Endodermal cell (in vitro differentiated cells): ENCODE measurements at regions not wholly inside any gene's neighbourhood (a gene's known extent, or its start where the extent isn't known, plus 50 kb on each side); places are given as distances from the start of the nearest gene placed in this dataset.

Experiments
- DNase-seq: peaks from one replicate; pipeline ENCODE4 v3.0.0-alpha.2; 2017
- H3K27ac ChIP-seq: 2 replicates; pipeline ENCODE4 v1.5.1; 2013; ENCODE audit warnings: mild to moderate bottlenecking, low read depth, low read length, moderate library complexity
- H3K27me3 ChIP-seq: 2 replicates; pipeline ENCODE4 v1.6.1; 2013; ENCODE audit warnings: mild to moderate bottlenecking, low read length, moderate library complexity; ENCODE audit not compliant: insufficient read depth, control insufficient read depth, poor library complexity, severe bottlenecking
- H3K36me3 ChIP-seq: 2 replicates; pipeline ENCODE4 v1.7.0; 2013; ENCODE audit warnings: mild to moderate bottlenecking, low read length, moderate library complexity; ENCODE audit not compliant: control insufficient read depth, insufficient read depth
- H3K4me1 ChIP-seq: one replicate; pipeline ENCODE4 v1.7.0; 2013; ENCODE audit warnings: low read length; ENCODE audit not compliant: control insufficient read depth, insufficient read depth
- H3K4me3 ChIP-seq: 2 replicates; pipeline ENCODE4 v1.5.1; 2013; ENCODE audit warnings: mild to moderate bottlenecking, low read length, moderate library complexity
- H3K9ac ChIP-seq: 2 replicates; pipeline ENCODE4 v1.6.1; 2013; ENCODE audit warnings: mild to moderate bottlenecking, low read length, moderate library complexity; ENCODE audit not compliant: poor library complexity, severe bottlenecking; ENCODE audit errors: extremely low read depth
- H3K9me3 ChIP-seq: 2 replicates; pipeline ENCODE4 v1.6.1; 2013; ENCODE audit warnings: mild to moderate bottlenecking, low read length, moderate library complexity; ENCODE audit not compliant: control insufficient read depth
- H3K27ac Mint-ChIP-seq: 2 replicates; pipeline ENCODE4 v1.8.0; 2020; ENCODE audit warnings: mixed read lengths
- H3K27me3 Mint-ChIP-seq: 2 replicates; pipeline ENCODE4 v1.8.0; 2021; ENCODE audit warnings: mild to moderate bottlenecking, mixed read lengths; ENCODE audit not compliant: insufficient read depth
- H3K36me3 Mint-ChIP-seq: 2 replicates; pipeline ENCODE4 v1.8.0; 2020; ENCODE audit warnings: low read depth, mixed read lengths
- H3K4me1 Mint-ChIP-seq: 2 replicates; pipeline ENCODE4 v1.8.0; 2020; ENCODE audit warnings: mixed read lengths
- H3K4me3 Mint-ChIP-seq: 2 replicates; pipeline ENCODE4 v1.8.0; 2020; ENCODE audit warnings: mild to moderate bottlenecking, moderate library complexity, mixed read lengths
- H3K9me3 Mint-ChIP-seq: 2 replicates; pipeline ENCODE4 v1.8.0; 2020; ENCODE audit warnings: mild to moderate bottlenecking, mixed read lengths
- WGBS, 2 experiments: methylation state at CpG; one replicate each; pipeline versions ENCODE4 v1.1.5 to v1.1.7; 2013; ENCODE audit warnings: missing lambda C conversion rate in 2 of 2, mixed read lengths in 1 of 2; ENCODE audit not compliant: insufficient coverage in 1 of 2, insufficient read length in 1 of 2; 5-methylcytosine and 5-hydroxymethylcytosine counted together
- TF ChIP-seq, protein P1 (sequence below): fragments of 200-600 bp; sonication (generic); conservative IDR thresholded peaks from 2 replicates; pipeline ENCODE4 v1.5.0; 2021; ENCODE audit warnings: antibody characterized with exemption, mild to moderate bottlenecking

- TF ChIP-seq, protein P1, sequence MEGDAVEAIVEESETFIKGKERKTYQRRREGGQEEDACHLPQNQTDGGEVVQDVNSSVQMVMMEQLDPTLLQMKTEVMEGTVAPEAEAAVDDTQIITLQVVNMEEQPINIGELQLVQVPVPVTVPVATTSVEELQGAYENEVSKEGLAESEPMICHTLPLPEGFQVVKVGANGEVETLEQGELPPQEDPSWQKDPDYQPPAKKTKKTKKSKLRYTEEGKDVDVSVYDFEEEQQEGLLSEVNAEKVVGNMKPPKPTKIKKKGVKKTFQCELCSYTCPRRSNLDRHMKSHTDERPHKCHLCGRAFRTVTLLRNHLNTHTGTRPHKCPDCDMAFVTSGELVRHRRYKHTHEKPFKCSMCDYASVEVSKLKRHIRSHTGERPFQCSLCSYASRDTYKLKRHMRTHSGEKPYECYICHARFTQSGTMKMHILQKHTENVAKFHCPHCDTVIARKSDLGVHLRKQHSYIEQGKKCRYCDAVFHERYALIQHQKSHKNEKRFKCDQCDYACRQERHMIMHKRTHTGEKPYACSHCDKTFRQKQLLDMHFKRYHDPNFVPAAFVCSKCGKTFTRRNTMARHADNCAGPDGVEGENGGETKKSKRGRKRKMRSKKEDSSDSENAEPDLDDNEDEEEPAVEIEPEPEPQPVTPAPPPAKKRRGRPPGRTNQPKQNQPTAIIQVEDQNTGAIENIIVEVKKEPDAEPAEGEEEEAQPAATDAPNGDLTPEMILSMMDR, result no peak
- Histone ChIP-seq H3K9me3 (no peaks in the 10 kb centered on the region), H3K27me3 (no peaks in the 10 kb centered on the region), H3K36me3 (no peaks in the 10 kb centered on the region), H3K27ac (no peak overlapping the region), H3K9ac (no peak overlapping the region), H3K4me3 (no peak overlapping the region), H3K4me1 (no peaks in the 10 kb centered on the region)
- DNase-seq, result no peak
- Mint-ChIP-seq H3K9me3 (no peaks in the 10 kb centered on the region), H3K4me1 (no peaks in the 10 kb centered on the region), H3K27me3 (no peaks in the 10 kb centered on the region), H3K36me3 (no peaks in the 10 kb centered on the region), H3K4me3 (no peak overlapping the region), H3K27ac (no peak overlapping the region)
Observed at GRCh38 chr14:42750771-42751170, 1144.1 kb downstream of the LRFN5 start.

- Histone ChIP-seq H3K27me3 (no peaks in the 10 kb centered on the region), H3K4me3 (no peak overlapping the region), H3K4me1 (no peaks in the 10 kb centered on the region), H3K36me3 (no peaks in the 10 kb centered on the region), H3K27ac (no peak overlapping the region), H3K9me3 (no peaks in the 10 kb centered on the region), H3K9ac (no peak overlapping the region)
- no peak for DNase-seq
- Mint-ChIP-seq H3K27me3 (no peaks in the 10 kb centered on the region), H3K27ac (no peak overlapping the region), H3K4me3 (no peak overlapping the region), H3K9me3 (no peaks in the 10 kb centered on the region), H3K36me3 (no peaks in the 10 kb centered on the region), H3K4me1 (no peaks in the 10 kb centered on the region)
- TF ChIP-seq, protein P1, result no peak
- 86% methylated on average over 1 of the region's 2 CpGs; no CpG with 5 or more reads in 1 of the 2 experiments for WGBS, 2 experiments
Observed at GRCh38 chr14:42742084-42742483, 1135.4 kb downstream of the LRFN5 start.

DNA sequence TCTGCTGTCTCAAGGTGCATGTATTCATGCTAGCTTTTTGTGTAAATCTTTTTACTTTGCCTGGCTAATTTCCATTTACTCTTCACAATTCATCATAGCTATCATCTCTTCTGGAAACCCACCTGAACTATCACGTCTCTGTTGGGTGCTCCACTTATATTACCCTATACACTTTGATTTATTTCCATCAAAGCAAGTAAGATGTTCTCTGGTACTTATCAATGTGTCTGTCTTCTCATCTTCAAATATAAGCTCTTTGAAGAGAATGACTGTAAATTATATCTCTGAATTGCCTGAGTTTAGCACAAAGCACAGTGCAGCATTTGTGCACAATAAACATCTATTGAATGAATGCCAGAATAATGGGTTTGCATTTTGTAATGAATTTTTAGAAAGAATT is 1129.7 kb downstream of the LRFN5 start:
- Mint-ChIP-seq H3K9me3 (no peaks in the 10 kb centered on the region), H3K27ac (no peak overlapping the region), H3K4me3 (no peak overlapping the region), H3K27me3 (no peaks in the 10 kb centered on the region), H3K4me1 (no peaks in the 10 kb centered on the region), H3K36me3 (no peaks in the 10 kb centered on the region)
- Histone ChIP-seq H3K4me3 (no peak overlapping the region), H3K4me1 (no peaks in the 10 kb centered on the region), H3K27ac (no peak overlapping the region), H3K36me3 (no peaks in the 10 kb centered on the region), H3K27me3 (no peaks in the 10 kb centered on the region), H3K9ac (no peak overlapping the region), H3K9me3 (no peaks in the 10 kb centered on the region)
- no peak for DNase-seq
- 96 to 100% methylated on average over 1 of the region's 1 CpG for WGBS, 2 experiments
- TF ChIP-seq, protein P1, result no peak
